NCI-H1092 treated with DMSO at 0.1 percent for 48 hours (cell line): ENCODE measurements at regions not wholly inside any gene's neighbourhood (a gene's known extent, or its start where the extent isn't known, plus 50 kb on each side); places are given as distances from the start of the nearest gene placed in this dataset.

ENCODE experiments used
- DNase-seq: peaks from one replicate; lab custom pipeline; 2025; lab: John Stamatoyannopoulos, UW

- DNase-seq: no peak
Measured at GRCh38 chr11:10387206-10388083, 67.6 kb upstream of the AMPD3 start.

GRCh38 chr11:10388101-10388500 is 67.0 kb upstream of the AMPD3 start:
- DNase-seq: no peak

GRCh38 chr11:10388574-10388973 is 66.5 kb upstream of the AMPD3 start:
- no peak for DNase-seq

- DNase-seq: no peak
Measured at GRCh38 chr11:10390375-10390774, 64.7 kb upstream of the AMPD3 start.

GRCh38 chr11:10392095-10393079 is 62.7 kb upstream of the AMPD3 start:
- no peak for DNase-seq

- DNase-seq: no peak
Measured at GRCh38 chr11:10394229-10395101, 60.6 kb upstream of the AMPD3 start.

GRCh38 chr11:10395166-10395897 is 59.7 kb upstream of the AMPD3 start:
- no peak for DNase-seq

GRCh38 chr11:10396771-10397170 is 58.3 kb upstream of the AMPD3 start:
- no peak for DNase-seq

- DNase-seq: no peak
Measured at GRCh38 chr11:10397226-10397987, 57.7 kb upstream of the AMPD3 start.

- no peak for DNase-seq
Measured at GRCh38 chr11:10398525-10398924, 56.5 kb upstream of the AMPD3 start.

- DNase-seq: no peak
Measured at GRCh38 chr11:10400856-10401255, 54.2 kb upstream of the AMPD3 start.

GRCh38 chr11:10401256-10401655 is 53.8 kb upstream of the AMPD3 start:
- DNase-seq: no peak

GRCh38 chr11:10401696-10402392 is 53.2 kb upstream of the AMPD3 start:
- DNase-seq: no peak
